ENCODE measurements at regions not wholly inside any gene's neighbourhood (a gene's known extent, or its start where the extent isn't known, plus 50 kb on each side); places are given as distances from the start of the nearest gene placed in this dataset.

DNA sequence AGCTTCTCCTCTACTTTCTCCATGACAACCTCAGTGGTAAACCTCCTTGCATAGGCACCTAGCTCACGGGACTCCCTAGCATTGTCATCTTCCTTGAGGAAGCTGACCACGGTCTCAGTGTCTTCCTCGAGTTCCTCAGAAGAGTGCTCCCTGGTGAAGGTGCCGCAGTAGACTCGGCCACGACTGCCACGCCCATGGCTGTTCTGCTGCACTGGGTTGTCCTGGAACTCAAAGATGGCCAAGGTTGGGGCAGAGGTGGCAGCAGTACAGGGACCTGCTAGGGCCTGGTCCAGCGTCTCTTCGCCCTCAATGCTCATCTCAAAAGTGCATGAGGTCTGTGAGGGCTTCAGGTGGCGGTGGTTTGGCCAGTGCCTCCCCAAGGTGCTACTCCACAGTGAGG is 147.9 kb upstream of the ARHGEF9 start:
- no peaks in the 10 kb centered on the region for H3K4me1 ChIP-seq
- no peaks in the 10 kb centered on the region for H3K27me3 ChIP-seq
- intact Hi-C loops (cut with DNase I; ENCODE audit: low total_unique reads) = no loop called here
- no peak overlapping the region for H3K4me3 ChIP-seq
- H3K36me3 ChIP-seq = no peaks in the 10 kb centered on the region
- DNase-seq = no peak
- TF ChIP-seq CTCF (IDR thresholded peaks at IDR 0.05) (no peak), POLR2A (IDR thresholded peaks at IDR 0.05) (no peak)
- H3K27ac ChIP-seq = no peak overlapping the region
- H3K9me3 ChIP-seq = no peaks in the 10 kb centered on the region

- H3K27ac ChIP-seq = no peak overlapping the region
- no peak for TF ChIP-seq POLR2A (IDR thresholded peaks at IDR 0.05)
- TF ChIP-seq CTCF (IDR thresholded peaks at IDR 0.05) = no peak
- no peaks in the 10 kb centered on the region for H3K9me3 ChIP-seq
- H3K4me3 ChIP-seq = no peak overlapping the region
- H3K36me3 ChIP-seq = no peaks in the 10 kb centered on the region
- no peak for DNase-seq
- H3K4me1 ChIP-seq = no peaks in the 10 kb centered on the region
- no peaks in the 10 kb centered on the region for H3K27me3 ChIP-seq
- intact Hi-C loops (cut with DNase I; ENCODE audit: low total_unique reads) = no loop called here
These were observed 147.0 kb upstream of the ARHGEF9 start for GRCh38 chrX:63932006-63932405.

DNA sequence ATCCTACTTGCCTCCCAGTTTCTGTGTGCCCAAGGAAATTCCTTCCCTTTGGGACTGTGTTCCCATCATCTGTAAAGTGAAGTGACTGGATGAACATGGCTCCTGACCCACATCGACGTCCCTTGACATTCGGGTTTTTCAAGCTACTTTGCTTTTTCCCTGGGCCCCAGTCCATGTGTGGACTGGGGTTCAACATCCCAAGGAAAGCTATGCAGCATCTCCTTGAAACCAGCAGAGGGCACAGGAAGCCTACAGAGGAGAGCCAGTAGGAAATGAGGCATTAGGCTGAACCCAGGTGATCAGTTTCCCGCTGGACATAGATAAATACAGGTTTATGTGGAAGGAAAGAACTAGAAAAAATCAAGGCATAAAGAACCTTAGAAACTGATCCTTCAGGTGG is 145.1 kb upstream of the ARHGEF9 start:
- intact Hi-C loops (cut with DNase I; ENCODE audit: low total_unique reads) = no loop called here
- H3K36me3 ChIP-seq = no peaks in the 10 kb centered on the region
- H3K4me3 ChIP-seq = no peak overlapping the region
- no peak overlapping the region for H3K27ac ChIP-seq
- H3K9me3 ChIP-seq = no peaks in the 10 kb centered on the region
- no peak for DNase-seq
- no peaks in the 10 kb centered on the region for H3K27me3 ChIP-seq
- H3K4me1 ChIP-seq = no peaks in the 10 kb centered on the region
- TF ChIP-seq POLR2A (IDR thresholded peaks at IDR 0.05) (no peak), CTCF (IDR thresholded peaks at IDR 0.05) (peak in 1 of 4 experiments; percentile 14)

GRCh38 chrX:63929608-63930007 is 144.6 kb upstream of the ARHGEF9 start:
- Histone ChIP-seq H3K4me1 (no peaks in the 10 kb centered on the region), H3K9me3 (no peaks in the 10 kb centered on the region), H3K4me3 (no peak overlapping the region), H3K27me3 (no peaks in the 10 kb centered on the region), H3K27ac (no peak overlapping the region), H3K36me3 (no peaks in the 10 kb centered on the region)
- intact Hi-C loops (cut with DNase I; ENCODE audit: low total_unique reads) = no loop called here
- no peak for TF ChIP-seq CTCF (IDR thresholded peaks at IDR 0.05)
- no peak for TF ChIP-seq POLR2A (IDR thresholded peaks at IDR 0.05)
- no peak for DNase-seq

- Histone ChIP-seq H3K27ac (no peak overlapping the region), H3K27me3 (no peaks in the 10 kb centered on the region), H3K9me3 (no peaks in the 10 kb centered on the region), H3K36me3 (no peaks in the 10 kb centered on the region), H3K4me3 (no peak overlapping the region), H3K4me1 (no peaks in the 10 kb centered on the region)
- no peak for TF ChIP-seq POLR2A (IDR thresholded peaks at IDR 0.05)
- TF ChIP-seq CTCF (IDR thresholded peaks at IDR 0.05) = no peak
- DNase-seq = no peak
- intact Hi-C loops (cut with DNase I; ENCODE audit: low total_unique reads) = no loop called here
These were observed 142.8 kb upstream of the ARHGEF9 start for GRCh38 chrX:63927848-63928247.
